GM12872 (cell line): ENCODE measurements at regions not wholly inside any gene's neighbourhood (a gene's known extent, or its start where the extent isn't known, plus 50 kb on each side); places are given as distances from the start of the nearest gene placed in this dataset.

Source experiments
- TF ChIP-seq, protein P1 (sequence below): IDR thresholded peaks from 3 replicates; pipeline ENCODE4 v1.5.1; 2011; ENCODE audit warnings: low read depth, mild to moderate bottlenecking, low read length, moderate library complexity; ENCODE audit not compliant: insufficient read depth

DNA sequence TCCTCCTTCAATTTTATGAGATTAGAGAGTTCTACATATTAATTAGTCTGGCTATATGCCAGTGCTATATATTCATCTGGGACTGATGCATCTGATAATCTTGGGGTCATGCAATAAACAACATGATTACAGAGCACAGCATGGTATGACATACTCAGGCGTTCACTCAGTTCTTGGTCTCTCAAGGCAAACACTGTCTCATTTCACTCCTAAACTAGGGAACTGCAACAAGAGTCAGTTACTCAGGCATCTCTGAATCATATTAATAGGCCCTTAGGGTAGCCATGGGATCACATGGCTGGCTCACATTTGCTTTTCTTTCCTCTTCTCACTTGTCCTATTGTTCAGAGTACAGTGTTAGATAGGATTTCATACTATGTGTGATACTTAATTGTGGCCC lies 91.8 kb upstream of the TMEM260 start:
- TF ChIP-seq, protein P1, sequence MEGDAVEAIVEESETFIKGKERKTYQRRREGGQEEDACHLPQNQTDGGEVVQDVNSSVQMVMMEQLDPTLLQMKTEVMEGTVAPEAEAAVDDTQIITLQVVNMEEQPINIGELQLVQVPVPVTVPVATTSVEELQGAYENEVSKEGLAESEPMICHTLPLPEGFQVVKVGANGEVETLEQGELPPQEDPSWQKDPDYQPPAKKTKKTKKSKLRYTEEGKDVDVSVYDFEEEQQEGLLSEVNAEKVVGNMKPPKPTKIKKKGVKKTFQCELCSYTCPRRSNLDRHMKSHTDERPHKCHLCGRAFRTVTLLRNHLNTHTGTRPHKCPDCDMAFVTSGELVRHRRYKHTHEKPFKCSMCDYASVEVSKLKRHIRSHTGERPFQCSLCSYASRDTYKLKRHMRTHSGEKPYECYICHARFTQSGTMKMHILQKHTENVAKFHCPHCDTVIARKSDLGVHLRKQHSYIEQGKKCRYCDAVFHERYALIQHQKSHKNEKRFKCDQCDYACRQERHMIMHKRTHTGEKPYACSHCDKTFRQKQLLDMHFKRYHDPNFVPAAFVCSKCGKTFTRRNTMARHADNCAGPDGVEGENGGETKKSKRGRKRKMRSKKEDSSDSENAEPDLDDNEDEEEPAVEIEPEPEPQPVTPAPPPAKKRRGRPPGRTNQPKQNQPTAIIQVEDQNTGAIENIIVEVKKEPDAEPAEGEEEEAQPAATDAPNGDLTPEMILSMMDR: no peak

GRCh38 chr14:56488306-56488705 lies 91.3 kb upstream of the TMEM260 start:
- TF ChIP-seq, protein P1: no peak

GRCh38 chr14:56490379-56490778 lies 89.2 kb upstream of the TMEM260 start:
- TF ChIP-seq, protein P1: peak; percentile 35; the same call in 1 of the 3 replicates

GRCh38 chr14:56491299-56492285 lies 88.0 kb upstream of the TMEM260 start:
- TF ChIP-seq, protein P1: peak; percentile 73

GRCh38 chr14:56494167-56494566 lies 85.4 kb upstream of the TMEM260 start:
- TF ChIP-seq, protein P1: no peak

- TF ChIP-seq, protein P1: no peak
Observed at GRCh38 chr14:56498112-56498511, 81.5 kb upstream of the TMEM260 start.

DNA sequence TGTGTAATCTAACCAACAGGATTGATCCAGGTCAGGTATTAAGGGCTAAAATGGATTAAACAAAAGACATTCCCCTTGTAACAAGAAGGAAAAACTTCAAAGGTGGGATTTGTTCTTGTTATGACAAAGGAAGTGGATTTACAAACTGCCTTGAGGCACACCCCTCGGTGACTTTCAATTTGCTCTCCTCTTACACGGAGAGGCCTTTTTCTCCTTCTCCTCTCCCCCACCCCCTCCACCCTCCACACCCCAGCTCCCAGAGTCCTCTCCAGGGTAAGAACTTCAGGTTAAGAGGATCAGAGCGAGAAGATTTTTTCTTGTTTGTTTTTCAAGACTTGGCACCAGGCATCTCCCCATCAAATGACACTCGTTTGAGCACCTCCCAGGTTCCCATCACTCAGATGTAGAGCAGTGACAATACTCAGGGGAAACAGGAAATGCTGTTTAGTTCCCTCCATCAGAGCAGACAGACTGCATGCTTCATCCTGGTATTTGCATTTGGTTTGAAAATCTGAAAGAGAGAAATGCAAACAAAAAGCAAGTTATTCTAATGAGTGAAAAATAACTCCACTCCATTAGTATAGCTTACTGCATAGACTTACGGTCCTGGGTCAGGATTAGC lies 77.6 kb upstream of the TMEM260 start:
- TF ChIP-seq, protein P1: no peak
